ENCODE measurements at regions not wholly inside any gene's neighbourhood (a gene's known extent, or its start where the extent isn't known, plus 50 kb on each side); places are given as distances from the start of the nearest gene placed in this dataset.

GRCh38 chr2:56464613-56465012 lies 280.8 kb downstream of the CCDC85A start:
- TF ChIP-seq POLR2A (IDR thresholded peaks at IDR 0.05) (no peak), CTCF (IDR thresholded peaks at IDR 0.05) (no peak)
- intact Hi-C loops (cut with DNase I) = no loop called here
- Histone ChIP-seq H3K4me1 (no peaks in the 10 kb centered on the region), H3K4me3 (no peak overlapping the region), H3K27me3 (no peaks in the 10 kb centered on the region), H3K27ac (no peak overlapping the region), H3K36me3 (no peaks in the 10 kb centered on the region), H3K9me3 (no peaks in the 10 kb centered on the region)
- WGBS, 2 donors = 71 to 80% methylated on average over 1 to 2 of the region's 2 CpGs
- no peak for DNase-seq

- no peak for DNase-seq
- no peak overlapping the region for H3K4me3 ChIP-seq
- no peaks in the 10 kb centered on the region for H3K9me3 ChIP-seq
- intact Hi-C loops (cut with DNase I) = no loop called here
- no peak overlapping the region for H3K27ac ChIP-seq
- no peaks in the 10 kb centered on the region for H3K27me3 ChIP-seq
- no peaks in the 10 kb centered on the region for H3K4me1 ChIP-seq
- TF ChIP-seq CTCF (IDR thresholded peaks at IDR 0.05) (no peak), POLR2A (IDR thresholded peaks at IDR 0.05) (no peak)
- H3K36me3 ChIP-seq = no peaks in the 10 kb centered on the region
Measured at GRCh38 chr2:56465491-56465890, 281.7 kb downstream of the CCDC85A start.

- intact Hi-C loops (cut with DNase I) = no loop called here
- Histone ChIP-seq H3K4me1 (no peaks in the 10 kb centered on the region), H3K4me3 (no peak overlapping the region), H3K9me3 (no peaks in the 10 kb centered on the region), H3K27me3 (no peaks in the 10 kb centered on the region), H3K36me3 (no peaks in the 10 kb centered on the region), H3K27ac (no peak overlapping the region)
- DNase-seq = no peak
- TF ChIP-seq CTCF (IDR thresholded peaks at IDR 0.05) = no peak
- TF ChIP-seq POLR2A (IDR thresholded peaks at IDR 0.05) = no peak
Measured at GRCh38 chr2:56473524-56473923, 289.7 kb downstream of the CCDC85A start.

- H3K27ac ChIP-seq = no peak overlapping the region
- no peaks in the 10 kb centered on the region for H3K27me3 ChIP-seq
- DNase-seq = no peak
- H3K4me1 ChIP-seq = no peaks in the 10 kb centered on the region
- H3K4me3 ChIP-seq = no peak overlapping the region
- no peaks in the 10 kb centered on the region for H3K9me3 ChIP-seq
- TF ChIP-seq POLR2A (IDR thresholded peaks at IDR 0.05) (no peak), CTCF (IDR thresholded peaks at IDR 0.05) (no peak)
- H3K36me3 ChIP-seq = no peaks in the 10 kb centered on the region
- intact Hi-C loops (cut with DNase I) = no loop called here
- WGBS, 2 donors = 21 to 34% methylated on average over 4 of the region's 4 CpGs
Measured at GRCh38 chr2:56474412-56475158, 290.8 kb downstream of the CCDC85A start.

GRCh38 chr2:56475191-56475590 lies 291.4 kb downstream of the CCDC85A start:
- Histone ChIP-seq H3K9me3 (no peaks in the 10 kb centered on the region), H3K27me3 (no peaks in the 10 kb centered on the region), H3K4me3 (no peak overlapping the region), H3K36me3 (no peaks in the 10 kb centered on the region), H3K27ac (no peak overlapping the region), H3K4me1 (no peaks in the 10 kb centered on the region)
- 52 to 61% methylated on average over 2 of the region's 2 CpGs for WGBS, 2 donors
- no peak for DNase-seq
- no peak for TF ChIP-seq CTCF (IDR thresholded peaks at IDR 0.05)
- no peak for TF ChIP-seq POLR2A (IDR thresholded peaks at IDR 0.05)
- intact Hi-C loops (cut with DNase I) = no loop called here

Data from esophagus squamous epithelium (tissue), 5 donors.